Brain microvascular endothelial cell (primary cell): ENCODE measurements at regions not wholly inside any gene's neighbourhood (a gene's known extent, or its start where the extent isn't known, plus 50 kb on each side); places are given as distances from the start of the nearest gene placed in this dataset.

Experiments
- DNase-seq: peaks from one replicate; pipeline ENCODE4 v3.0.0-alpha.2; 2020
- H3K27ac ChIP-seq: fragments of 250-450 bp; sonication (Bioruptor Pico); 2 replicates; pipeline ENCODE4 v1.5.1; 2020; ENCODE audit warnings: mild to moderate bottlenecking, moderate library complexity
- H3K27me3 ChIP-seq: fragments of 250-450 bp; sonication (Bioruptor Pico); replicated peaks from 2 replicates; pipeline ENCODE4 v1.5.1; 2020; ENCODE audit warnings: mild to moderate bottlenecking
- H3K36me3 ChIP-seq: fragments of 250-450 bp; sonication (Bioruptor Pico); replicated peaks from 2 replicates; pipeline ENCODE4 v1.5.1; 2020; ENCODE audit warnings: mild to moderate bottlenecking
- H3K4me3 ChIP-seq: 2 replicates; pipeline ENCODE4 v1.5.1; 2011; ENCODE audit warnings: low read depth, mild to moderate bottlenecking, control low read depth, low read length, moderate library complexity
- in situ Hi-C: cut with HindIII; loops from 2 replicates; pipeline ENCODE4 v1.10.0; 2017; ENCODE audit warnings: low sequenced_read_pairs, low pct_ligation_motif_present
- TF ChIP-seq, protein P1 (sequence below): IDR thresholded peaks from 2 replicates; pipeline ENCODE4 v1.5.1; 2011; ENCODE audit warnings: low read depth, mild to moderate bottlenecking, moderate library complexity, low read length, control low read depth, inconsistent platforms; ENCODE audit errors: missing control alignments

DNA sequence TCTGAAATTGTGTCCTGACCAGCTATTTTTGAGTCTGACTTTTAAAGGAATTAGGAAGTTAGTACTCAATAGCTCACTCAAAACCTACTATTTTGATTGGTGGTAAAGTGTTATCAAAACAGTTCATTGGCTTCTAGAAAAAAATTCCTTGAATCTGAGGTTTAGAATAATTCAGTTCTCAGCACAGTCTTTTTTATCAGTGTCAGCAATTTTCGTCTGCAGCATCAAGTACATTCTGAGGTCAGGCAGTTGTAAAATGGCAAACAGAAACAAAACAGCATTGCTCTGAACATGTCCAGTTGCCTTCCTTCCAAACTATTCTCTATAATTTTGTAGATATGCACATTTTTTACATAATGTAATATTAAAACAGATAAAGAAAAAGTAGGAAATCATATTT is 1644.1 kb downstream of the SLITRK5 start:
- Histone ChIP-seq H3K4me3 (no peak overlapping the region), H3K27me3 (no peaks in the 10 kb centered on the region), H3K27ac (no peak overlapping the region), H3K36me3 (no peaks in the 10 kb centered on the region)
- TF ChIP-seq, protein P1, sequence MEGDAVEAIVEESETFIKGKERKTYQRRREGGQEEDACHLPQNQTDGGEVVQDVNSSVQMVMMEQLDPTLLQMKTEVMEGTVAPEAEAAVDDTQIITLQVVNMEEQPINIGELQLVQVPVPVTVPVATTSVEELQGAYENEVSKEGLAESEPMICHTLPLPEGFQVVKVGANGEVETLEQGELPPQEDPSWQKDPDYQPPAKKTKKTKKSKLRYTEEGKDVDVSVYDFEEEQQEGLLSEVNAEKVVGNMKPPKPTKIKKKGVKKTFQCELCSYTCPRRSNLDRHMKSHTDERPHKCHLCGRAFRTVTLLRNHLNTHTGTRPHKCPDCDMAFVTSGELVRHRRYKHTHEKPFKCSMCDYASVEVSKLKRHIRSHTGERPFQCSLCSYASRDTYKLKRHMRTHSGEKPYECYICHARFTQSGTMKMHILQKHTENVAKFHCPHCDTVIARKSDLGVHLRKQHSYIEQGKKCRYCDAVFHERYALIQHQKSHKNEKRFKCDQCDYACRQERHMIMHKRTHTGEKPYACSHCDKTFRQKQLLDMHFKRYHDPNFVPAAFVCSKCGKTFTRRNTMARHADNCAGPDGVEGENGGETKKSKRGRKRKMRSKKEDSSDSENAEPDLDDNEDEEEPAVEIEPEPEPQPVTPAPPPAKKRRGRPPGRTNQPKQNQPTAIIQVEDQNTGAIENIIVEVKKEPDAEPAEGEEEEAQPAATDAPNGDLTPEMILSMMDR, result no peak
- DNase-seq, result no peak
- in situ Hi-C loops, result no loop called here

DNA sequence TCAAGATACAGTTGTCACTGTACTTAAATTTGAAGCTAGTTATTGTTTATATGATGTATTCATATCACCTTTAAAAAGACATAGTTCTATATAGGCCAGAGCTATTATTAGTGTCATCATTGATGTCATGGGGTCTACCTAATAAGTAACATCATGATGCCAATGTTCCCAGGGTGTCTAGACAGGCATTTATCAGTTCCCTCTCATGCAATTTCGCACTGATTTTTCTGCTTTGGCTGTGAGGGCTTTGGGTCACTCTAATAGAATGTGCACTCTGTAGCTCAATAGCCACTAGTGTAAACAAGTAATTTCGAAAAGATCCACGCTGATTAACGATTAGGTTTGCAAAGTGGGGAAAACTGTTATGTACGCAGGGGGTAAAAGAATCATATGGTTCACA is 1651.3 kb downstream of the SLITRK5 start:
- Histone ChIP-seq H3K27ac (no peak overlapping the region), H3K4me3 (no peak overlapping the region), H3K36me3 (no peaks in the 10 kb centered on the region), H3K27me3 (no peaks in the 10 kb centered on the region)
- TF ChIP-seq, protein P1, result no peak
- DNase-seq, result no peak
- in situ Hi-C loops, result no loop called here

DNA sequence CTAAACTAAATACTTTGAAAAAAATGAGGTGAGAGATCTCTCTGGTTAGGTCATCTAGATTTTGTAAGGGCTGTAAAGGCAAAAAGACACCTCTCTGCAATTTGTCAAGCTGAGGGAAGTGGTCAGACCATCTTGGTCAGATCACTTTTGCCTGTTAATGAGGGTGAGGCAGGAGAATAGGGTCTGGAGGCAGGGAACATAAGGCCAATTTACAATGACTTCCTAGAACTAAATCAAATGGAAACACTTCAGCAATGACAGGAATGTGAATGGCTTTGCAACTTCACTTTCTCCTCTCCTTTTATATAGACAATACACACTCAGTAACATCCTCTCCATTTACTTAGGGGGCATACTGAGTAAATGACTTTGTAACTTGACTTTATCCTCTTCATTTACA is 1653.4 kb downstream of the SLITRK5 start:
- Histone ChIP-seq H3K27ac (no peak overlapping the region), H3K27me3 (no peaks in the 10 kb centered on the region), H3K36me3 (no peaks in the 10 kb centered on the region), H3K4me3 (no peak overlapping the region)
- in situ Hi-C loops, result no loop called here
- no peak for DNase-seq
- TF ChIP-seq, protein P1, result no peak

DNA sequence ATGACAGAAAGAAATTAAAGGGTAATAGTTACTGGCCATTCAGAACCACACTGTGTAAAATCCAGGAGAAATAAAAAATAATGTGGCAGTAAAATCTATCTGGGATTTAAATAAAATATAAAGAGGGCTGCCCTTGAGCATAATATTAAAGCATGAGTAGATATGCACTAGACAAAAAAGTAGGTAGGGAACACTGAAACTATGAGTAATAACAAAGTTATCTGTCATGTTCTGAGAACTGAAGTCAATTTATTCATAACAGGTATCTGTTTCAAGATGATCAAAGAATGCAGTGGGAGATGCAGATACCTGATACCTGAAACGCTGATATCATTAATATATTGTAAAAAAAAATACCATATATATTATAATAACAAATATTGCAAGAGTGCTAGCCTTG is 1672.0 kb downstream of the SLITRK5 start:
- DNase-seq, result no peak
- H3K36me3 ChIP-seq, result no peaks in the 10 kb centered on the region
- in situ Hi-C loops, result no loop called here
- H3K27me3 ChIP-seq, result no peaks in the 10 kb centered on the region
- H3K4me3 ChIP-seq, result no peak overlapping the region
- TF ChIP-seq, protein P1, result no peak
- no peak overlapping the region for H3K27ac ChIP-seq

DNA sequence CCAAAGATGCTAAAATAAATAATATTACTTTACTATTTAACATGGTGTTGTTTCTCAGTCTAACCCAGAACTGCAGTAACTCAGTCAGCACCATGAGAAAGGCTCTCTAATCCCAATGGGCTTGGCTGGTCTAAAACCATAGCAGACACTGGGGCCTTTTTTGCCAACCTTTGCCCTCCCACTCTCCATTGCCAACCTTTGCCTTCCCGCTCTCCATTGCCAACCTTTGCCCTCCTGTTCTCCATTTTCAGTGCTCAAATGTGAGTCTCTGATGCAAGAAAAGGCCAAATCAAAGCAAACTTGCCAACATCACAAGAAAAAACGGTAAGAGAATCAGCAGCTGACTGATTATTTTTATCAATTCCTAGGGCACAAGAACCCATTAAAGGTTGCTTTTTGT is 1681.2 kb downstream of the SLITRK5 start:
- TF ChIP-seq, protein P1, result no peak
- no peak overlapping the region for H3K27ac ChIP-seq
- in situ Hi-C loops, result no loop called here
- H3K4me3 ChIP-seq, result no peak overlapping the region
- DNase-seq, result no peak
- no peaks in the 10 kb centered on the region for H3K27me3 ChIP-seq
- H3K36me3 ChIP-seq, result no peaks in the 10 kb centered on the region

DNA sequence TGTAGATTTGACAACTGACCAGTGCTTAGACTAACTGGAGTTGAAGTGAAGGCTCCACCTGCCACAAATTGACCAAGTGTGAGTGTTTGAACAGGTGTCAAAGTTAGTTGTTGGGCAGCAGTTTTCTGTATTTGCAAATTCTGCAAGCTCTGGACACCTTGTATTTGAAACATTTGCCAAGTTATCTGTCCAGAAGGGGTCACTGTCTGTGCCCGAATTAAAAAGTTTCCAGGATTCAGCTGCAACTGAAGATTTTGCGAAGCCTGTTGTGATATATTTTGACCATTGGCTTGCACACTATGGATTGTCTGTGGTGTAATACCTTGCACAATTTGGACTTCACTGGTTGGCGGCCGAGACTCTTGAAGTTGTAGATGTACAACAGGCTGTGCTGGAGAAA is 1690.7 kb downstream of the SLITRK5 start:
- Histone ChIP-seq H3K27ac (no peak overlapping the region), H3K36me3 (no peaks in the 10 kb centered on the region), H3K4me3 (no peak overlapping the region), H3K27me3 (no peaks in the 10 kb centered on the region)
- TF ChIP-seq, protein P1, result peak; percentile 48
- DNase-seq, result no peak
- in situ Hi-C loops, result no loop called here
